GM12878 (cell line): ENCODE measurements at regions not wholly inside any gene's neighbourhood (a gene's known extent, or its start where the extent isn't known, plus 50 kb on each side); places are given as distances from the start of the nearest gene placed in this dataset.

Experiments used
- ATAC-seq: fragments of 200-7000 bp; cut with Tn5 transposase; 3 replicates; pipeline ENCODE4 v1.9.1; 2020; ENCODE audit warnings: mild to moderate bottlenecking, moderate library complexity
- BruUV-seq: library from RNA; stranded (reverse); fragments of 400-500 nt; replicated peaks from 2 replicates; lab custom pipeline; 2021; lab: Mats Ljungman, UMichigan
- CTCF ChIA-PET: fragments of 300-600 bp; sonication (Branson Sonifier 250); formaldehyde crosslinking; extraction: SDS; loops from one replicate; lab custom pipeline; 2021; ENCODE audit warnings: inconsistent platforms; lab: Yijun Ruan, JAX
- POLR2A ChIA-PET: fragments of 350-600 bp; formaldehyde crosslinking; extraction: SDS; loops from one replicate; lab custom pipeline; 2021; ENCODE audit warnings: inconsistent platforms; lab: Charles Lee
- RAD21 ChIA-PET: fragments of 300-600 bp; sonication (Branson Sonifier 250); formaldehyde crosslinking; loops from one replicate; lab custom pipeline; 2023; ENCODE audit warnings: antibody characterized with exemption; ENCODE audit not compliant: unreplicated experiment; lab: Charles Lee
- SMC1A ChIA-PET: fragments of 300-600 bp; sonication (Branson Sonifier 250); formaldehyde crosslinking; loops from one replicate; lab custom pipeline; 2023; ENCODE audit not compliant: unreplicated experiment, uncharacterized antibody; lab: Charles Lee
- DNase-seq: peaks from one replicate; pipeline ENCODE4 v3.0.0-alpha.2; 2011; ENCODE audit warnings: low read depth, low spot score
- FAIRE-seq: peaks from 3 replicates; lab custom pipeline; 2011; peaks lifted over from hg19 to GRCh38; lab: Jason Lieb, UNC
- H2AFZ ChIP-seq: 2 replicates; pipeline ENCODE4 v1.6.0; 2011; ENCODE audit warnings: low read depth, low read length, control low read depth; ENCODE audit not compliant: control insufficient read depth
- H3K27ac ChIP-seq: 2 replicates; pipeline ENCODE4 v1.5.1; 2011; ENCODE audit warnings: control low read depth; ENCODE audit not compliant: control insufficient read depth, insufficient read depth
- H3K27me3 ChIP-seq, 2 experiments: replicated peaks in 1 of 2; 2 replicates each; pipeline versions ENCODE4 v1.6.0 to v1.6.1; 2011; ENCODE audit warnings: low read length in 1 of 2; ENCODE audit not compliant: control insufficient read depth in 2 of 2, insufficient read depth in 2 of 2
- H3K36me3 ChIP-seq, 2 experiments: 2 replicates each; pipeline ENCODE4 v1.5.1; 2011; ENCODE audit warnings: low read length in 1 of 2; ENCODE audit not compliant: control insufficient read depth in 2 of 2, insufficient read depth in 2 of 2
- H3K4me1 ChIP-seq: 2 replicates; pipeline ENCODE4 v1.6.1; 2011; ENCODE audit warnings: mild to moderate bottlenecking, low read length, moderate library complexity, mixed read lengths; ENCODE audit not compliant: control insufficient read depth, insufficient read depth
- H3K4me2 ChIP-seq: 2 replicates; pipeline ENCODE4 v1.6.0; 2011; ENCODE audit warnings: control low read depth; ENCODE audit not compliant: control insufficient read depth, insufficient read depth
- H3K4me3 ChIP-seq: fragments of 200-600 bp; sonication (generic); 2 replicates; pipeline ENCODE4 v1.5.1; 2016
- H3K79me2 ChIP-seq: 2 replicates; pipeline ENCODE4 v1.6.0; 2011; ENCODE audit warnings: low read length; ENCODE audit not compliant: control insufficient read depth, insufficient read depth
- H3K9ac ChIP-seq: 2 replicates; pipeline ENCODE4 v1.8.0; 2011; ENCODE audit warnings: low read length, control low read depth, mixed read lengths; ENCODE audit not compliant: control insufficient read depth, insufficient read depth
- H3K9me3 ChIP-seq: replicated peaks from 3 replicates; pipeline ENCODE4 v1.5.1; 2011; ENCODE audit warnings: mild to moderate bottlenecking, low read length; ENCODE audit not compliant: control insufficient read depth, insufficient read depth
- H4K20me1 ChIP-seq: 2 replicates; pipeline ENCODE4 v1.6.0; 2011; ENCODE audit not compliant: control insufficient read depth, insufficient read depth
- BCL3 ChIP-seq: IDR thresholded peaks from 2 replicates; pipeline ENCODE4 v1.6.1; 2011; ENCODE audit warnings: borderline replicate concordance, low read depth, mild to moderate bottlenecking, moderate library complexity, low read length; ENCODE audit not compliant: insufficient read depth, poor library complexity, severe bottlenecking
- CREM ChIP-seq: IDR thresholded peaks from 2 replicates; pipeline ENCODE4 v1.6.1; 2014; ENCODE audit warnings: antibody characterized with exemption, low read depth
- CUX1 ChIP-seq: IDR thresholded peaks from 2 replicates; pipeline ENCODE4 v1.6.1; 2012; ENCODE audit warnings: improper control_type of control experiment, low read depth, low read length; ENCODE audit not compliant: insufficient replicate concordance
- E4F1 ChIP-seq: fragments of 450-650 bp; IDR thresholded peaks from 2 replicates; pipeline ENCODE4 v1.6.1; 2018; ENCODE audit warnings: borderline replicate concordance, mild to moderate bottlenecking; ENCODE audit not compliant: partially characterized antibody
- HDAC2 ChIP-seq: fragments of 200-600 bp; sonication (generic); IDR thresholded peaks from 2 replicates; pipeline ENCODE4 v1.6.1; 2017
- JUNB ChIP-seq: IDR thresholded peaks from 2 replicates; pipeline ENCODE4 v1.6.1; 2016; ENCODE audit warnings: antibody characterized with exemption, mild to moderate bottlenecking
- KDM1A ChIP-seq: fragments of 200-600 bp; sonication (generic); IDR thresholded peaks from 2 replicates; pipeline ENCODE4 v1.6.1; 2016; ENCODE audit warnings: borderline replicate concordance
- POLR2AphosphoS5 ChIP-seq: IDR thresholded peaks from 2 replicates; pipeline ENCODE4 v1.6.1; 2011; ENCODE audit warnings: mild to moderate bottlenecking, low read length, inconsistent platforms
- SMARCA5 ChIP-seq: fragments of 450-650 bp; IDR thresholded peaks from 2 replicates; pipeline ENCODE4 v1.6.1; 2017; ENCODE audit warnings: mild to moderate bottlenecking
- SREBF2 ChIP-seq: IDR thresholded peaks from 2 replicates; pipeline ENCODE4 v1.6.1; 2012; ENCODE audit warnings: mild to moderate bottlenecking, low read length
- STAT3 ChIP-seq: IDR thresholded peaks from 2 replicates; pipeline ENCODE4 v1.6.1; 2011; ENCODE audit warnings: low read depth, low read length, improper control_type of control experiment
- ZBED1 ChIP-seq: IDR thresholded peaks from 2 replicates; pipeline ENCODE4 v1.6.1; 2016; ENCODE audit warnings: borderline replicate concordance
- ZBTB33 ChIP-seq: fragments of 450-650 bp; IDR thresholded peaks from 2 replicates; pipeline ENCODE4 v1.6.1; 2017; ENCODE audit warnings: mild to moderate bottlenecking
- WGBS: methylation state at CpG from one replicate; pipeline ENCODE4 v1.1.6; 2016; ENCODE audit warnings: low lambda C conversion rate; ENCODE audit not compliant: insufficient replicate concordance, insufficient coverage; ENCODE audit errors: missing lambda C conversion rate; 5-methylcytosine and 5-hydroxymethylcytosine counted together
- in situ Hi-C: fragments of 300-500 bp; cut with MboI; formaldehyde crosslinking; loops from 9 replicates; pipeline ENCODE4 v1.14.3; 2018; ENCODE audit warnings: mixed read lengths
- intact Hi-C: fragments of 100-400 bp; cut with micrococcal nuclease; formaldehyde crosslinking; loops from one replicate; pipeline ENCODE4 v1.14.2; 2022; ENCODE audit not compliant: unreplicated experiment

- H3K4me2 ChIP-seq: no peak overlapping the region
- FAIRE-seq (no peak), ATAC-seq (no peak), DNase-seq (no peak)
- no peaks in the 10 kb centered on the region for H4K20me1 ChIP-seq
- in situ Hi-C loops (no loop called here), intact Hi-C loops (no loop called here)
- H2AFZ ChIP-seq: no peak overlapping the region
- no peaks in the 10 kb centered on the region for H3K36me3 ChIP-seq
- 7% methylated on average over 4 of the region's 4 CpGs for WGBS
- no peaks in the 10 kb centered on the region for H3K79me2 ChIP-seq
- no peaks in the 10 kb centered on the region for H3K27me3 ChIP-seq
- no peak overlapping the region for H3K4me3 ChIP-seq
- no peaks in the 10 kb centered on the region for H3K9me3 ChIP-seq
- ChIA-PET CTCF (no interaction called here), POLR2A (no interaction called here), SMC1A (interaction anchor here (1.2 kb wide), 1 partner anchor 24 kb away, joined by 4 read pairs; no protein-coding TSS in a partner anchor), RAD21 (no interaction called here)
- H3K9ac ChIP-seq: no peak overlapping the region
- BruUV-seq: no TSS peak
- H3K27ac ChIP-seq: no peak overlapping the region
- no peaks in the 10 kb centered on the region for H3K4me1 ChIP-seq
- TF ChIP-seq CUX1 (no peak), HDAC2 (no peak), JUNB (no peak), KDM1A (no peak), SREBF2 (no peak), ZBED1 (no peak), STAT3 (no peak), SMARCA5 (no peak), POLR2AphosphoS5 (no peak), E4F1 (no peak), ZBTB33 (no peak), BCL3 (no peak), CREM (no peak)
These were observed 468.1 kb upstream of the PTBP2 start for GRCh38 chr1:96253246-96254035.
